Amygdala (tissue), 56 donors: ENCODE measurements at regions not wholly inside any gene's neighbourhood (a gene's known extent, or its start where the extent isn't known, plus 50 kb on each side); places are given as distances from the start of the nearest gene placed in this dataset.
"Not testable (repeated sequence)": the region's sequence is repeated elsewhere in the genome, so short reads cannot be mapped to it uniquely, and the experiment has no call there.

Source experiments
- DNase-seq, 56 donors: peaks; one replicate each; lab custom pipeline; 2025; lab: John Stamatoyannopoulos, UW

GRCh38 chr10:6936931-6937330 is 356.9 kb upstream of the PRKCQ start:
- DNase-seq = no peak

GRCh38 chr10:6929148-6929830 is 349.2 kb upstream of the PRKCQ start:
- DNase-seq = peak in 3 of 56 donors; percentile 5 to 18 (median 13)

GRCh38 chr10:6928586-6928985 is 348.5 kb upstream of the PRKCQ start:
- no peak for DNase-seq

- DNase-seq = no peak
Observed at GRCh38 chr10:6926971-6927370, 346.9 kb upstream of the PRKCQ start.

GRCh38 chr10:6925146-6925545 is 345.1 kb upstream of the PRKCQ start:
- DNase-seq = no peak

- DNase-seq = no peak
Observed at GRCh38 chr10:6924166-6924565, 344.1 kb upstream of the PRKCQ start.

- not testable (repeated sequence) for DNase-seq
Observed at GRCh38 chr10:6921026-6921425, 340.9 kb upstream of the PRKCQ start.

GRCh38 chr10:6920072-6921019 is 340.3 kb upstream of the PRKCQ start:
- peak in 53 of 56 donors; percentile 8 to 87 (median 58) for DNase-seq

- DNase-seq = no peak
Observed at GRCh38 chr10:6919077-6919476, 339.0 kb upstream of the PRKCQ start.

- peak in 20 of 56 donors; percentile 6 to 55 (median 24) for DNase-seq
Observed at GRCh38 chr10:6918305-6918704, 338.2 kb upstream of the PRKCQ start.

- DNase-seq = peak in 1 of 56 donors; percentile 12
Observed at GRCh38 chr10:6917125-6917524, 337.0 kb upstream of the PRKCQ start.

GRCh38 chr10:6916601-6917000 is 336.5 kb upstream of the PRKCQ start:
- DNase-seq = no peak

GRCh38 chr10:6915307-6915706 is 335.2 kb upstream of the PRKCQ start:
- no peak for DNase-seq

- DNase-seq = no peak
Observed at GRCh38 chr10:6912929-6913328, 332.9 kb upstream of the PRKCQ start.

- DNase-seq = no peak
Observed at GRCh38 chr10:6912424-6912823, 332.3 kb upstream of the PRKCQ start.

- DNase-seq = no peak
Observed at GRCh38 chr10:6912021-6912420, 331.9 kb upstream of the PRKCQ start.

GRCh38 chr10:6909905-6910560 is 330.0 kb upstream of the PRKCQ start:
- no peak for DNase-seq

GRCh38 chr10:6907877-6908530 is 327.9 kb upstream of the PRKCQ start:
- DNase-seq = no peak

GRCh38 chr10:6894405-6894804 is 314.3 kb upstream of the PRKCQ start:
- no peak for DNase-seq

- DNase-seq = no peak
Observed at GRCh38 chr10:6892864-6893263, 312.8 kb upstream of the PRKCQ start.

- no peak for DNase-seq
Observed at GRCh38 chr10:6891924-6892323, 311.8 kb upstream of the PRKCQ start.
